ENCODE measurements at regions not wholly inside any gene's neighbourhood (a gene's known extent, or its start where the extent isn't known, plus 50 kb on each side); places are given as distances from the start of the nearest gene placed in this dataset.

DNA sequence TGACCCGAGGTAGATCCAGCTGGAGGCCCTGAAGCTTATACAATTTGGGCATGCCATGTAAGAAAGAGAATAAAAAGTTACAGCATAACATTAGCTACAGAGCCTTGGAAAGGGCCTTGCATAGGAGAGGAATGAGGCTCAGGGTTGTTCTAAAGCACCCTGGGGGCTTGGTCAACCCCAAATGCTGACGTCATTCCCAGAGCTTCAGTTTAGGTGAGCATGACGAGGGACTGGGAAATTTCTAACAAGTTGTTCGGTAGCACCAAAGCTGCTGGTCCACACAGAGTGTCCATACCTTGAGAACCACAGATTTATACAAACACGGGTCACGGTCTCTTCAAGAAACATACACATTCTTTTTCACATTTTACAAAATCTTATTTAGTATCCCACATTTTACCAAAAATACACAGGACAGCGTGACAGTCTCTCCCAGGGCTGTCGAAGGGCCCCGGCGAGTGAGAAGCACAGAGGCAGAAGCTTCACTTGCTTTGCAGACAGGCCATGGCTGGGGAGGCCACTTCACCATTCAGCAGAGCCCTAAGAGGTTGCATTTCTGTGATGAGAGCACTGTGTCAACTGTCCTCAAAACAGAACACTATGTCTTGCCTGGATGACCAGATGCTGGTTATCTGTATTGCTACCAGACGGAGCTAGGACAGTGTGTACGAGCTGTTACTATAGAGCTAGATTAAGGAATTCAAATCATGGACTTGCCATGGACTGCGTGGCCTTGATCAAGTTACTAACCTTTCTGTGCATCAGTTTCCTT lies 68.2 kb upstream of the ARRDC4 start:
- FAIRE-seq, result no peak
- intact Hi-C loops (cut with micrococcal nuclease), result no loop called here

More for the DNA sequence above, 68.2 kb upstream of the ARRDC4 start:
- Histone ChIP-seq H3K9me3 (replicated peaks; ENCODE audit: control insufficient read depth, insufficient read depth, low read length) (no peaks in the 10 kb centered on the region), H3K9me1 (replicated peaks; ENCODE audit: control insufficient read depth, extremely low read depth, insufficient read depth, low read length) (no peaks in the 10 kb centered on the region), H3K4me1 (ENCODE audit: control insufficient read depth, extremely low read depth, insufficient read depth, low read length) (no peaks in the 10 kb centered on the region), H3K4me2 (ENCODE audit: insufficient read depth, low read length) (no peak overlapping the region), H2AFZ (ENCODE audit: low read depth, low read length) (no peak overlapping the region), H3K27ac (ENCODE audit: insufficient read depth, low read depth, low read length) (no peak overlapping the region), H3K79me2 (ENCODE audit: control insufficient read depth, insufficient read depth, low read length) (no peaks in the 10 kb centered on the region), H3K4me3 (replicated peaks in 1 of 3; ENCODE audit: insufficient read depth in 1 of 3, low read depth in 1 of 3, low read length in 3 of 3) (no peak overlapping the region), H3K36me3 (ENCODE audit: control insufficient read depth in 2 of 2, extremely low read depth in 1 of 2, insufficient read depth in 2 of 2, low read length in 2 of 2) (no peaks in the 10 kb centered on the region), H4K20me1 (replicated peaks; ENCODE audit: control insufficient read depth, extremely low read depth, insufficient read depth, low read length) (no peaks in the 10 kb centered on the region), H3K9ac (replicated peaks; ENCODE audit: extremely low read depth, insufficient read depth, low read length) (no peak overlapping the region), H3K27me3 (ENCODE audit: control insufficient read depth in 2 of 2, insufficient read depth in 2 of 2, low read length in 2 of 2) (no peaks in the 10 kb centered on the region)
- TF ChIP-seq EZH2 (IDR thresholded peaks at IDR 0.05; ENCODE audit: borderline replicate concordance, low read depth, low read length, severe bottlenecking) (no peak), MYC (IDR thresholded peaks at IDR 0.05; ENCODE audit: low read depth, low read length) (no peak), POLR2AphosphoS5 (IDR thresholded peaks at IDR 0.05; ENCODE audit: insufficient read depth, low read depth, low read length) (no peak), POLR2A (IDR thresholded peaks at IDR 0.05; ENCODE audit: low read depth, low read length) (no peak), JUN (IDR thresholded peaks at IDR 0.05; ENCODE audit: borderline replicate concordance, insufficient read depth, insufficient read length, low read depth) (no peak), FOS (IDR thresholded peaks at IDR 0.05; ENCODE audit: borderline replicate concordance, insufficient read depth, low read length) (no peak), GATA2 (IDR thresholded peaks at IDR 0.05; ENCODE audit: insufficient read depth, insufficient read length, low read depth, low read length) (no peak)
- TF ChIP-seq, protein P1, sequence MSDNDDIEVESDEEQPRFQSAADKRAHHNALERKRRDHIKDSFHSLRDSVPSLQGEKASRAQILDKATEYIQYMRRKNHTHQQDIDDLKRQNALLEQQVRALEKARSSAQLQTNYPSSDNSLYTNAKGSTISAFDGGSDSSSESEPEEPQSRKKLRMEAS (IDR thresholded peaks at IDR 0.05; ENCODE audit: insufficient read depth, insufficient read length), result no peak
- TF ChIP-seq, protein P2, sequence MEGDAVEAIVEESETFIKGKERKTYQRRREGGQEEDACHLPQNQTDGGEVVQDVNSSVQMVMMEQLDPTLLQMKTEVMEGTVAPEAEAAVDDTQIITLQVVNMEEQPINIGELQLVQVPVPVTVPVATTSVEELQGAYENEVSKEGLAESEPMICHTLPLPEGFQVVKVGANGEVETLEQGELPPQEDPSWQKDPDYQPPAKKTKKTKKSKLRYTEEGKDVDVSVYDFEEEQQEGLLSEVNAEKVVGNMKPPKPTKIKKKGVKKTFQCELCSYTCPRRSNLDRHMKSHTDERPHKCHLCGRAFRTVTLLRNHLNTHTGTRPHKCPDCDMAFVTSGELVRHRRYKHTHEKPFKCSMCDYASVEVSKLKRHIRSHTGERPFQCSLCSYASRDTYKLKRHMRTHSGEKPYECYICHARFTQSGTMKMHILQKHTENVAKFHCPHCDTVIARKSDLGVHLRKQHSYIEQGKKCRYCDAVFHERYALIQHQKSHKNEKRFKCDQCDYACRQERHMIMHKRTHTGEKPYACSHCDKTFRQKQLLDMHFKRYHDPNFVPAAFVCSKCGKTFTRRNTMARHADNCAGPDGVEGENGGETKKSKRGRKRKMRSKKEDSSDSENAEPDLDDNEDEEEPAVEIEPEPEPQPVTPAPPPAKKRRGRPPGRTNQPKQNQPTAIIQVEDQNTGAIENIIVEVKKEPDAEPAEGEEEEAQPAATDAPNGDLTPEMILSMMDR (IDR thresholded peaks at IDR 0.05; ENCODE audit: extremely low read depth in 1 of 2, insufficient read depth in 1 of 2, low read depth in 1 of 2, low read length in 2 of 2), result no peak
- dilution Hi-C loops (cut with MboI; ENCODE audit: extremely low pct_ligation_motif_present, low sequenced_read_pairs), result no loop called here
- no TSS peak for BruUV-seq (replicated peaks)
- DNase-seq (ENCODE audit: low read depth, low spot score), result no peak
- ChIA-PET POLR2A (no interaction called here), CTCF (no interaction called here)

Measured in endothelial cell of umbilical vein (primary cell).